K562 (cell line): ENCODE measurements at regions not wholly inside any gene's neighbourhood (a gene's known extent, or its start where the extent isn't known, plus 50 kb on each side); places are given as distances from the start of the nearest gene placed in this dataset.

Experiments
- ATAC-seq: fragments of 200-7000 bp; cut with Tn5 transposase; 3 replicates; pipeline ENCODE4 v1.9.1; 2020; ENCODE audit warnings: moderate library complexity
- BruUV-seq: library from RNA; stranded (reverse); fragments of 400-500 nt; replicated peaks from 2 replicates; lab custom pipeline; 2021; lab: Mats Ljungman, UMichigan
- CTCF ChIA-PET: fragments of 300-600 bp; formaldehyde crosslinking; extraction: SDS; loops from one replicate; lab custom pipeline; 2021; ENCODE audit warnings: low intra/inter-chr PET ratio; lab: Yijun Ruan, JAX
- POLR2A ChIA-PET: fragments of 300-600, 350-650 bp; sonication (Branson Sonifier 250); formaldehyde crosslinking; extraction: SDS; loops from one replicate; lab custom pipeline; 2021; ENCODE audit warnings: antibody characterized with exemption, inconsistent platforms; lab: Yijun Ruan, JAX
- DNase-seq, 4 experiments: peaks; one replicate each; pipeline versions ENCODE4 v3.0.0 to v3.0.0-alpha.2; 2011 to 2018; ENCODE audit warnings: low spot score in 3 of 4, mixed read lengths in 3 of 4; ENCODE audit errors: extremely low read depth in 1 of 4
- FAIRE-seq: peaks from 2 replicates; lab custom pipeline; 2011; peaks lifted over from hg19 to GRCh38; lab: Jason Lieb, UNC
- H2AFZ ChIP-seq: 2 replicates; pipeline ENCODE4 v1.6.0; 2011; ENCODE audit warnings: low read depth, low read length, control low read depth, inconsistent platforms
- H3K27ac ChIP-seq: fragments of 200-600 bp; 3 replicates; pipeline ENCODE4 v1.8.0; 2011; ENCODE audit warnings: low read depth, mild to moderate bottlenecking, control low read depth, inconsistent platforms, low read length, moderate library complexity, mixed read lengths; ENCODE audit errors: extremely low read depth
- H3K27me3 ChIP-seq, 2 experiments: fragments of 300-600 bp in 1 of 2; 2 replicates in 1 of 2; 3 replicates in 1 of 2; pipeline versions ENCODE4 v1.6.0 to v1.8.0; 2011; ENCODE audit warnings: inconsistent platforms in 2 of 2, low read length in 2 of 2, mild to moderate bottlenecking in 1 of 2, mixed read lengths in 1 of 2, moderate library complexity in 1 of 2; ENCODE audit not compliant: control insufficient read depth in 2 of 2, insufficient read depth in 2 of 2
- H3K36me3 ChIP-seq: fragments of 300-600 bp; 3 replicates; pipeline ENCODE4 v1.8.0; 2011; ENCODE audit warnings: mild to moderate bottlenecking, low read length, inconsistent platforms; ENCODE audit not compliant: control insufficient read depth, insufficient read depth
- H3K4me1 ChIP-seq, 2 experiments: fragments of 200-600 bp in 1 of 2; replicated peaks in 1 of 2; 2 replicates in 1 of 2; 3 replicates in 1 of 2; pipeline versions ENCODE4 v1.5.1 to v1.8.0; 2011; ENCODE audit warnings: inconsistent platforms in 2 of 2, low read length in 2 of 2, mild to moderate bottlenecking in 1 of 2, mixed read lengths in 1 of 2, moderate library complexity in 1 of 2; ENCODE audit not compliant: control insufficient read depth in 2 of 2, insufficient read depth in 2 of 2
- H3K4me2 ChIP-seq: 2 replicates; pipeline ENCODE4 v1.6.1; 2011; ENCODE audit warnings: low read length, control low read depth, inconsistent platforms, mixed read lengths; ENCODE audit not compliant: insufficient read depth
- H3K4me3 ChIP-seq: fragments of 200-600 bp; sonication (generic), shearing (Covaris generic); 2 replicates; pipeline ENCODE4 v1.5.1; 2016; ENCODE audit warnings: control low read depth, inconsistent platforms
- H3K79me2 ChIP-seq: fragments of 200-600 bp; 3 replicates; pipeline ENCODE4 v1.8.0; 2011; ENCODE audit warnings: low read length, inconsistent platforms; ENCODE audit not compliant: control insufficient read depth, insufficient read depth
- H3K9ac ChIP-seq, 2 experiments: 2 replicates each; pipeline versions ENCODE4 v1.6.0 to v1.6.1; 2011; ENCODE audit warnings: low read depth in 2 of 2, low read length in 2 of 2, control low read depth in 1 of 2, inconsistent platforms in 1 of 2, mild to moderate bottlenecking in 1 of 2, mixed read lengths in 1 of 2; ENCODE audit not compliant: insufficient read depth in 1 of 2
- H3K9me1 ChIP-seq: one replicate; pipeline ENCODE4 v1.6.0; 2011; ENCODE audit warnings: inconsistent platforms, mild to moderate bottlenecking, low read length, moderate library complexity; ENCODE audit not compliant: control insufficient read depth, insufficient read depth
- H3K9me3 ChIP-seq: replicated peaks from 2 replicates; pipeline ENCODE4 v1.5.1; 2011; ENCODE audit warnings: low read depth, low read length, inconsistent platforms; ENCODE audit not compliant: control insufficient read depth, insufficient read depth
- H4K20me1 ChIP-seq: replicated peaks from 2 replicates; pipeline ENCODE4 v1.6.1; 2011; ENCODE audit warnings: low read length, inconsistent platforms, mixed read lengths; ENCODE audit not compliant: control insufficient read depth, insufficient read depth
- BRCA1 ChIP-seq, 2 experiments: fragments of 450-650 bp in 1 of 2; sonication (generic) in 1 of 2; formaldehyde crosslinking in 1 of 2; IDR thresholded peaks; 2 replicates each; pipeline versions ENCODE4 v1.5.0 to v1.6.1; 2017 to 2020; ENCODE audit warnings: mild to moderate bottlenecking in 1 of 2, missing genetic modification reagents in 1 of 2
- CBFB ChIP-seq: sonication (generic); formaldehyde crosslinking; IDR thresholded peaks from 2 replicates; pipeline ENCODE4 v1.4.0; 2020; ENCODE audit warnings: mild to moderate bottlenecking, missing genetic modification reagents
- CCAR2 ChIP-seq: fragments of 200-400 bp; formaldehyde crosslinking; IDR thresholded peaks from 2 replicates; pipeline ENCODE4 v1.6.1; 2017; ENCODE audit warnings: mild to moderate bottlenecking, low read depth, low read length
- CREBBP ChIP-seq: IDR thresholded peaks from one replicate; pipeline ENCODE4 v1.6.1; 2012; ENCODE audit warnings: low read depth, mild to moderate bottlenecking, control low read depth, inconsistent platforms, low read length
- CXXC5 ChIP-seq: fragments of 250-450 bp; sonication (Bioruptor Pico); IDR thresholded peaks from 2 replicates; pipeline ENCODE4 v1.8.0; 2022; ENCODE audit warnings: inconsistent platforms, mild to moderate bottlenecking, moderate library complexity
- FIP1L1 ChIP-seq: fragments of 200-400 bp; formaldehyde crosslinking; IDR thresholded peaks from 2 replicates; pipeline ENCODE4 v1.6.1; 2018; ENCODE audit warnings: mild to moderate bottlenecking, low read depth, low read length; ENCODE audit not compliant: poor library complexity, severe bottlenecking
- FOXP1 ChIP-seq: sonication (generic); formaldehyde crosslinking; IDR thresholded peaks from 2 replicates; pipeline ENCODE4 v1.8.0; 2022; ENCODE audit warnings: mild to moderate bottlenecking, missing genetic modification reagents
- GTF2A2 ChIP-seq: IDR thresholded peaks from 2 replicates; pipeline ENCODE4 v1.6.1; 2016; ENCODE audit warnings: mild to moderate bottlenecking, missing genetic modification characterization, missing compliant biosample characterization
- PHF21A ChIP-seq: fragments of 450-650 bp; IDR thresholded peaks from 2 replicates; pipeline ENCODE4 v1.6.1; 2017; ENCODE audit warnings: low read depth, borderline replicate concordance
- RBFOX2 ChIP-seq: fragments of 200-400 bp; formaldehyde crosslinking; IDR thresholded peaks from 2 replicates; pipeline ENCODE4 v1.6.1; 2017; ENCODE audit warnings: low read depth, mild to moderate bottlenecking, low read length, moderate library complexity
- YBX1 ChIP-seq: fragments of 450-650 bp; IDR thresholded peaks from 2 replicates; pipeline ENCODE4 v1.7.1; 2016; ENCODE audit warnings: mild to moderate bottlenecking
- ZNF143 ChIP-seq: sonication (generic); formaldehyde crosslinking; IDR thresholded peaks from 2 replicates; pipeline ENCODE4 v1.9.0; 2022; ENCODE audit warnings: mild to moderate bottlenecking, missing genetic modification reagents
- ZNF146 ChIP-seq: IDR thresholded peaks from one replicate; pipeline ENCODE4 v1.6.1; 2018; ENCODE audit warnings: missing compliant biosample characterization; ENCODE audit not compliant: unreplicated experiment
- ZNF232 ChIP-seq: sonication (generic); formaldehyde crosslinking; IDR thresholded peaks from 2 replicates; pipeline ENCODE4 v1.8.0; 2022; ENCODE audit warnings: mild to moderate bottlenecking, missing genetic modification reagents
- WGBS: fragments of 100-300 bp; shearing (Covaris generic); methylation state at CpG from one replicate; pipeline ENCODE4 v1.1.6; 2016; ENCODE audit warnings: low coverage, mixed read lengths; ENCODE audit not compliant: insufficient coverage; ENCODE audit errors: missing lambda C conversion rate; 5-methylcytosine and 5-hydroxymethylcytosine counted together
- in situ Hi-C: fragments of 300-500 bp; cut with MboI; formaldehyde crosslinking; loops from 4 replicates; pipeline ENCODE4 v1.15.0; 2018; ENCODE audit warnings: inconsistent platforms, mixed read lengths
- intact Hi-C: fragments of 100-400 bp; cut with micrococcal nuclease; formaldehyde crosslinking; loops from 2 replicates; pipeline ENCODE4 v1.14.2; 2022
- TF ChIP-seq, protein P1 (sequence below): fragments of 250-450 bp; sonication (Bioruptor Pico); IDR thresholded peaks from 2 replicates; pipeline ENCODE4 v1.8.0; 2022; ENCODE audit warnings: moderate library complexity, mild to moderate bottlenecking, inconsistent platforms
- TF ChIP-seq, protein P2 (sequence below): fragments of 250-450 bp; sonication (Bioruptor Pico); IDR thresholded peaks from 2 replicates; pipeline ENCODE4 v1.8.0; 2021; ENCODE audit warnings: mild to moderate bottlenecking, moderate library complexity
- TF ChIP-seq, protein P3 (sequence below): fragments of 450-650 bp; IDR thresholded peaks from 2 replicates; pipeline ENCODE4 v1.6.1; 2017; ENCODE audit warnings: mild to moderate bottlenecking, moderate library complexity
- TF ChIP-seq, protein P4 (sequence below): sonication (generic); formaldehyde crosslinking; IDR thresholded peaks from 2 replicates; pipeline ENCODE4 v1.8.1; 2023; ENCODE audit warnings: mild to moderate bottlenecking, missing genetic modification reagents

DNA sequence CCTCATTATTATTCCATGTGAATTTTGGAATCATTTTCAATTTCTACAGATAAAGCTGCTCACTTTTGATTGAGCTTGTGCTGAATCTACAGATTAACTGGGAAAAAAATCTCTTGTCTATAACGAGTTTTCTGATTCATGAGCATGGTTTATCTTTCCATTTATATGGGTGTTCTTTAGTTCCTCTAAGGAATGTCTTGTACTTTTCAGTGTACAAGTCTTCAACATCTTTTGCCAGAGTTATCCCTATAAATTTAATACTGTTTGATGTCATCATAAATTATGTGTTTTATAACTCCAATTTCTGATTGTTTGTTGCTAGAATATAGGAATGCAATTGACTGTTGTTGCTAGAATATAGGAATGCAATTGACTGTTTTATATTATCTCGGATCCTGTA, 533.8 kb downstream of the OLFM4 start:
- no peak overlapping the region for H3K9ac ChIP-seq
- ATAC-seq (no peak), FAIRE-seq (no peak), DNase-seq (no peak)
- H2AFZ ChIP-seq, result no peak overlapping the region
- no peaks in the 10 kb centered on the region for H3K9me3 ChIP-seq
- no peaks in the 10 kb centered on the region for H4K20me1 ChIP-seq
- 0% methylated on average over 2 of the region's 2 CpGs for WGBS
- H3K9me1 ChIP-seq, result no peaks in the 10 kb centered on the region
- H3K27me3 ChIP-seq, result no peaks in the 10 kb centered on the region
- H3K4me3 ChIP-seq, result no peak overlapping the region
- intact Hi-C loops (no loop called here), in situ Hi-C loops (no loop called here)
- no peaks in the 10 kb centered on the region for H3K79me2 ChIP-seq
- H3K4me2 ChIP-seq, result no peak overlapping the region
- POLR2A ChIA-PET, result no interaction called here
- H3K4me1 ChIP-seq, result no peaks in the 10 kb centered on the region
- H3K36me3 ChIP-seq, result no peaks in the 10 kb centered on the region
- no peak overlapping the region for H3K27ac ChIP-seq
- TF ChIP-seq CXXC5 (CRISPR knock-in tag), result no peak
- TF ChIP-seq, protein P1, sequence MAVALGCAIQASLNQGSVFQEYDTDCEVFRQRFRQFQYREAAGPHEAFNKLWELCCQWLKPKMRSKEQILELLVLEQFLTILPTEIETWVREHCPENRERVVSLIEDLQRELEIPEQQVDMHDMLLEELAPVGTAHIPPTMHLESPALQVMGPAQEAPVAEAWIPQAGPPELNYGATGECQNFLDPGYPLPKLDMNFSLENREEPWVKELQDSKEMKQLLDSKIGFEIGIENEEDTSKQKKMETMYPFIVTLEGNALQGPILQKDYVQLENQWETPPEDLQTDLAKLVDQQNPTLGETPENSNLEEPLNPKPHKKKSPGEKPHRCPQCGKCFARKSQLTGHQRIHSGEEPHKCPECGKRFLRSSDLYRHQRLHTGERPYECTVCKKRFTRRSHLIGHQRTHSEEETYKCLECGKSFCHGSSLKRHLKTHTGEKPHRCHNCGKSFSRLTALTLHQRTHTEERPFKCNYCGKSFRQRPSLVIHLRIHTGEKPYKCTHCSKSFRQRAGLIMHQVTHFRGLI, result no peak
- TF ChIP-seq FIP1L1, result no peak
- TF ChIP-seq YBX1, result no peak
- no peak for TF ChIP-seq ZNF143 (CRISPR knock-in tag)
- TF ChIP-seq FOXP1 (CRISPR knock-in tag), result no peak
- no peak for TF ChIP-seq RBFOX2
- TF ChIP-seq CREBBP, result no peak
- TF ChIP-seq, protein P2, sequence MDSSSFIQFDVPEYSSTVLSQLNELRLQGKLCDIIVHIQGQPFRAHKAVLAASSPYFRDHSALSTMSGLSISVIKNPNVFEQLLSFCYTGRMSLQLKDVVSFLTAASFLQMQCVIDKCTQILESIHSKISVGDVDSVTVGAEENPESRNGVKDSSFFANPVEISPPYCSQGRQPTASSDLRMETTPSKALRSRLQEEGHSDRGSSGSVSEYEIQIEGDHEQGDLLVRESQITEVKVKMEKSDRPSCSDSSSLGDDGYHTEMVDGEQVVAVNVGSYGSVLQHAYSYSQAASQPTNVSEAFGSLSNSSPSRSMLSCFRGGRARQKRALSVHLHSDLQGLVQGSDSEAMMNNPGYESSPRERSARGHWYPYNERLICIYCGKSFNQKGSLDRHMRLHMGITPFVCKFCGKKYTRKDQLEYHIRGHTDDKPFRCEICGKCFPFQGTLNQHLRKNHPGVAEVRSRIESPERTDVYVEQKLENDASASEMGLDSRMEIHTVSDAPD (CRISPR knock-in tag), result no peak
- TF ChIP-seq PHF21A, result no peak
- TF ChIP-seq, protein P3, sequence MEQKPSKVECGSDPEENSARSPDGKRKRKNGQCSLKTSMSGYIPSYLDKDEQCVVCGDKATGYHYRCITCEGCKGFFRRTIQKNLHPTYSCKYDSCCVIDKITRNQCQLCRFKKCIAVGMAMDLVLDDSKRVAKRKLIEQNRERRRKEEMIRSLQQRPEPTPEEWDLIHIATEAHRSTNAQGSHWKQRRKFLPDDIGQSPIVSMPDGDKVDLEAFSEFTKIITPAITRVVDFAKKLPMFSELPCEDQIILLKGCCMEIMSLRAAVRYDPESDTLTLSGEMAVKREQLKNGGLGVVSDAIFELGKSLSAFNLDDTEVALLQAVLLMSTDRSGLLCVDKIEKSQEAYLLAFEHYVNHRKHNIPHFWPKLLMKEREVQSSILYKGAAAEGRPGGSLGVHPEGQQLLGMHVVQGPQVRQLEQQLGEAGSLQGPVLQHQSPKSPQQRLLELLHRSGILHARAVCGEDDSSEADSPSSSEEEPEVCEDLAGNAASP, result no peak
- TF ChIP-seq, protein P4, sequence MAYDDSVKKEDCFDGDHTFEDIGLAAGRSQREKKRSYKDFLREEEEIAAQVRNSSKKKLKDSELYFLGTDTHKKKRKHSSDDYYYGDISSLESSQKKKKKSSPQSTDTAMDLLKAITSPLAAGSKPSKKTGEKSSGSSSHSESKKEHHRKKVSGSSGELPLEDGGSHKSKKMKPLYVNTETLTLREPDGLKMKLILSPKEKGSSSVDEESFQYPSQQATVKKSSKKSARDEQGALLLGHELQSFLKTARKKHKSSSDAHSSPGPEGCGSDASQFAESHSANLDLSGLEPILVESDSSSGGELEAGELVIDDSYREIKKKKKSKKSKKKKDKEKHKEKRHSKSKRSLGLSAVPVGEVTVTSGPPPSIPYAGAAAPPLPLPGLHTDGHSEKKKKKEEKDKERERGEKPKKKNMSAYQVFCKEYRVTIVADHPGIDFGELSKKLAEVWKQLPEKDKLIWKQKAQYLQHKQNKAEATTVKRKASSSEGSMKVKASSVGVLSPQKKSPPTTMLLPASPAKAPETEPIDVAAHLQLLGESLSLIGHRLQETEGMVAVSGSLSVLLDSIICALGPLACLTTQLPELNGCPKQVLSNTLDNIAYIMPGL (CRISPR knock-in tag), result no peak
- no peak for TF ChIP-seq BRCA1 (IDR thresholded peaks at IDR 0.05)
- no peak for TF ChIP-seq BRCA1 (CRISPR knock-in tag; IDR thresholded peaks at IDR 0.05)
- no peak for TF ChIP-seq CBFB
- no peak for TF ChIP-seq CCAR2
- TF ChIP-seq ZNF232 (CRISPR knock-in tag), result no peak
- no peak for TF ChIP-seq GTF2A2 (tag)
- no peak for TF ChIP-seq ZNF146
- BruUV-seq, result no TSS peak
- CTCF ChIA-PET, result no interaction called here
